ENCODE measurements at regions not wholly inside any gene's neighbourhood (a gene's known extent, or its start where the extent isn't known, plus 50 kb on each side); places are given as distances from the start of the nearest gene placed in this dataset.

- no peak overlapping the region for H3K27ac Mint-ChIP-seq
Measured at GRCh38 chr3:14299767-14300166, 102.6 kb upstream of the SLC6A6 start.

GRCh38 chr3:14300721-14301399 lies 101.5 kb upstream of the SLC6A6 start:
- no peaks in the 10 kb centered on the region for H3K36me3 Mint-ChIP-seq
- peaks cover 11% of the 10 kb centered on the region for H3K27me3 Mint-ChIP-seq (ENCODE audit: low read depth)
- no peak overlapping the region for H3K4me3 Mint-ChIP-seq
- no peaks in the 10 kb centered on the region for H3K9me3 Mint-ChIP-seq
- DNase-seq (ENCODE audit: low spot score in 2 of 2, unreplicated experiment in 2 of 2) = no peak
- peaks cover 7% of the 10 kb centered on the region for H3K4me1 Mint-ChIP-seq
- TF ChIP-seq, protein P1, sequence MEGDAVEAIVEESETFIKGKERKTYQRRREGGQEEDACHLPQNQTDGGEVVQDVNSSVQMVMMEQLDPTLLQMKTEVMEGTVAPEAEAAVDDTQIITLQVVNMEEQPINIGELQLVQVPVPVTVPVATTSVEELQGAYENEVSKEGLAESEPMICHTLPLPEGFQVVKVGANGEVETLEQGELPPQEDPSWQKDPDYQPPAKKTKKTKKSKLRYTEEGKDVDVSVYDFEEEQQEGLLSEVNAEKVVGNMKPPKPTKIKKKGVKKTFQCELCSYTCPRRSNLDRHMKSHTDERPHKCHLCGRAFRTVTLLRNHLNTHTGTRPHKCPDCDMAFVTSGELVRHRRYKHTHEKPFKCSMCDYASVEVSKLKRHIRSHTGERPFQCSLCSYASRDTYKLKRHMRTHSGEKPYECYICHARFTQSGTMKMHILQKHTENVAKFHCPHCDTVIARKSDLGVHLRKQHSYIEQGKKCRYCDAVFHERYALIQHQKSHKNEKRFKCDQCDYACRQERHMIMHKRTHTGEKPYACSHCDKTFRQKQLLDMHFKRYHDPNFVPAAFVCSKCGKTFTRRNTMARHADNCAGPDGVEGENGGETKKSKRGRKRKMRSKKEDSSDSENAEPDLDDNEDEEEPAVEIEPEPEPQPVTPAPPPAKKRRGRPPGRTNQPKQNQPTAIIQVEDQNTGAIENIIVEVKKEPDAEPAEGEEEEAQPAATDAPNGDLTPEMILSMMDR (IDR thresholded peaks at IDR 0.05; ENCODE audit: unreplicated experiment) = no peak
- no peak overlapping the region for H3K27ac Mint-ChIP-seq

More at GRCh38 chr3:14299767-14300166, 102.6 kb upstream of the SLC6A6 start:
- no peaks in the 10 kb centered on the region for H3K9me3 Mint-ChIP-seq
- peaks cover 5% of the 10 kb centered on the region for H3K4me1 Mint-ChIP-seq
- no peak overlapping the region for H3K4me3 Mint-ChIP-seq
- TF ChIP-seq, protein P1 (IDR thresholded peaks at IDR 0.05; ENCODE audit: unreplicated experiment) = no peak
- no peaks in the 10 kb centered on the region for H3K36me3 Mint-ChIP-seq
- DNase-seq (ENCODE audit: low spot score in 2 of 2, unreplicated experiment in 2 of 2) = no peak
- H3K27me3 Mint-ChIP-seq (ENCODE audit: low read depth) = peaks cover 11% of the 10 kb centered on the region

DNA sequence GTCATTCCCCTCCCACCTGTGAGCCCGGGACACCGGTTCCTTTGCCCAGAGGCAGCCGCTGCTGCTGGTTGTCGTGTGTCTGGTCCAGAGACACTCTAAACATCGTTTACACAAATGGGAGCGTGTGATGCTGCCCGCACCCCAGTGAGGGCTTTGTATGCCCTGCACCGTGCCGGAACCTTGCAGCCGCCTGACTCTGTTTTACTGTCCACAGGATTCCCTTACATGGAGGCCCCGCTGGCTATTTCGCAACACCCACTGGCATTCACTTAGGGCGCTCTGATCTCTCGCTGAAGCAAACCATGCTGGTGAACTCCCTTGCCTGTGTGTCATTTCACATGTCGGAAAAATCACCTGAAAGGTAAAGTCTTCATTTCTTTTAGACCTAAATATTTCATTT lies 100.8 kb upstream of the SLC6A6 start:
- peak in 1 of 2 experiments; percentile 48 for DNase-seq (ENCODE audit: low spot score in 2 of 2, unreplicated experiment in 2 of 2)
- Mint-ChIP-seq H3K36me3 (no peaks in the 10 kb centered on the region), H3K4me3 (no peak overlapping the region), H3K9me3 (no peaks in the 10 kb centered on the region), H3K27ac (no peak overlapping the region), H3K4me1 (peaks cover 5% of the 10 kb centered on the region), H3K27me3 (ENCODE audit: low read depth) (peaks cover 13% of the 10 kb centered on the region)
- TF ChIP-seq, protein P1 (IDR thresholded peaks at IDR 0.05; ENCODE audit: unreplicated experiment) = no peak

- Mint-ChIP-seq H3K4me3 (no peak overlapping the region), H3K4me1 (peaks cover 2% of the 10 kb centered on the region), H3K36me3 (no peaks in the 10 kb centered on the region), H3K9me3 (no peaks in the 10 kb centered on the region), H3K27ac (no peak overlapping the region), H3K27me3 (ENCODE audit: low read depth) (peaks cover 19% of the 10 kb centered on the region)
- TF ChIP-seq, protein P1 (IDR thresholded peaks at IDR 0.05; ENCODE audit: unreplicated experiment) = no peak
- no peak for DNase-seq (ENCODE audit: low spot score in 2 of 2, unreplicated experiment in 2 of 2)
Measured at GRCh38 chr3:14303336-14304100, 98.9 kb upstream of the SLC6A6 start.

- Mint-ChIP-seq H3K9me3 (peaks cover 4% of the 10 kb centered on the region), H3K27me3 (ENCODE audit: low read depth) (peaks cover 21% of the 10 kb centered on the region)
Measured at GRCh38 chr3:14304101-14305045, 98.0 kb upstream of the SLC6A6 start.

More at GRCh38 chr3:14304101-14305045, 98.0 kb upstream of the SLC6A6 start:
- no peak overlapping the region for H3K27ac Mint-ChIP-seq
- H3K36me3 Mint-ChIP-seq = no peaks in the 10 kb centered on the region
- TF ChIP-seq, protein P1 (IDR thresholded peaks at IDR 0.05; ENCODE audit: unreplicated experiment) = no peak
- H3K4me3 Mint-ChIP-seq = no peak overlapping the region
- peaks cover 2% of the 10 kb centered on the region for H3K4me1 Mint-ChIP-seq
- no peak for DNase-seq (ENCODE audit: low spot score in 2 of 2, unreplicated experiment in 2 of 2)
